DLD1 (cell line): ENCODE measurements at regions not wholly inside any gene's neighbourhood (a gene's known extent, or its start where the extent isn't known, plus 50 kb on each side); places are given as distances from the start of the nearest gene placed in this dataset.

Experiments used
- in situ Hi-C: cut with HindIII; loops from 2 replicates; pipeline ENCODE4 v1.10.0; 2017; ENCODE audit warnings: low sequenced_read_pairs

GRCh38 chr2:176388861-176389260 lies 119.6 kb downstream of the MTX2 start:
- in situ Hi-C loops: no loop called here

GRCh38 chr2:176390276-176391147 lies 121.3 kb downstream of the MTX2 start:
- in situ Hi-C loops: no loop called here

GRCh38 chr2:176391148-176391419 lies 121.8 kb downstream of the MTX2 start:
- in situ Hi-C loops: no loop called here

- in situ Hi-C loops: no loop called here
These were observed 123.0 kb downstream of the MTX2 start for GRCh38 chr2:176392249-176392648.

GRCh38 chr2:176392744-176393414 lies 123.6 kb downstream of the MTX2 start:
- in situ Hi-C loops: no loop called here

- in situ Hi-C loops: no loop called here
These were observed 126.1 kb downstream of the MTX2 start for GRCh38 chr2:176395273-176395854.

GRCh38 chr2:176398243-176399073 lies 129.2 kb downstream of the MTX2 start:
- in situ Hi-C loops: no loop called here

- in situ Hi-C loops: no loop called here
These were observed 129.9 kb downstream of the MTX2 start for GRCh38 chr2:176399074-176399598.

- in situ Hi-C loops: no loop called here
These were observed 136.2 kb downstream of the MTX2 start for GRCh38 chr2:176405477-176405876.

GRCh38 chr2:176407706-176408105 lies 138.5 kb downstream of the MTX2 start:
- in situ Hi-C loops: no loop called here

GRCh38 chr2:176409671-176410070 lies 140.4 kb downstream of the MTX2 start:
- in situ Hi-C loops: no loop called here

GRCh38 chr2:176412136-176412535 lies 142.9 kb downstream of the MTX2 start:
- in situ Hi-C loops: no loop called here

- in situ Hi-C loops: no loop called here
These were observed 144.5 kb downstream of the MTX2 start for GRCh38 chr2:176413786-176414185.

- in situ Hi-C loops: no loop called here
These were observed 145.4 kb downstream of the MTX2 start for GRCh38 chr2:176414641-176415040.

GRCh38 chr2:176415174-176415895 lies 146.1 kb downstream of the MTX2 start:
- in situ Hi-C loops: no loop called here

GRCh38 chr2:176415937-176416499 lies 146.8 kb downstream of the MTX2 start:
- in situ Hi-C loops: no loop called here

GRCh38 chr2:176418768-176419167 lies 149.5 kb downstream of the MTX2 start:
- in situ Hi-C loops: no loop called here

GRCh38 chr2:176419591-176420071 lies 150.4 kb downstream of the MTX2 start:
- in situ Hi-C loops: no loop called here

- in situ Hi-C loops: no loop called here
These were observed 152.2 kb downstream of the MTX2 start for GRCh38 chr2:176421297-176422050.
